Iris pigment epithelial cell (primary cell): ENCODE measurements at regions not wholly inside any gene's neighbourhood (a gene's known extent, or its start where the extent isn't known, plus 50 kb on each side); places are given as distances from the start of the nearest gene placed in this dataset.
"Not testable (repeated sequence)": the region's sequence is repeated elsewhere in the genome, so short reads cannot be mapped to it uniquely, and the experiment has no call there.

ENCODE experiments used
- DNase-seq: peaks from one replicate; pipeline ENCODE4 v3.0.0-alpha.2; 2011; ENCODE audit warnings: low read depth

DNA sequence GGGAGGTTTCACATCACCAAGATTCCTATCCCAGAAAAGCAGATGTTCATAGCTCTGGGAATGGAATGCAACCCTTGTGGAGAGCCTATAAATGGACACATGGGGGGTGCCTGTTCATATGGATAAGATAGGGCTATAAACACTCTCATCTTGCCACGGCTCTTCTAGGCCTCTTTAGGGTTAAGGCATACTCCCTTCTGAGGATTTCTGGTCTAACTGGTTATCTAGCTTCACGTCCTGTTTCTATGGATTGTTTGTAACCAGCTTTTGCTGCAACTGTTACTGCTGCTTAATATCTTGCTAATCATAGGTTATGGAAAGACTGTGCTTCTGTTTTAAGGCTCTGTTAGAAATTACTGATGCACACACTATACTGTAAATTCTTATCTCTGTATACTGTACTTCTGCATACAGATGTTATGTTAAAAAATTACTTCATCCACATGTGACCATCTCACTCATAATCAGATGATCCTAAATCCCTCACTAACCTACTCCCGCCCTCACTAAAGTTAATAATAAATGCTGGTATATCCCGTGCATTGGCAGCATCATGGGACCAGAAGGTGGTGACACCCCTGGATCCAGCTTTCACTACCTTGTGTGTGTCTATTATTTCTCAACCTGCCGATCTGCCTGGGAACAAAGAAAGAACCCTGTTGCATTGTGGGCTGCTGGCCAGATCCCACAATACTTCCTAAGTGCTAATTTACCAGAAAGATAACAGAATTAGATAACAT lies 68.7 kb downstream of the PRKAB2 start:
- DNase-seq, result not testable (repeated sequence)

DNA sequence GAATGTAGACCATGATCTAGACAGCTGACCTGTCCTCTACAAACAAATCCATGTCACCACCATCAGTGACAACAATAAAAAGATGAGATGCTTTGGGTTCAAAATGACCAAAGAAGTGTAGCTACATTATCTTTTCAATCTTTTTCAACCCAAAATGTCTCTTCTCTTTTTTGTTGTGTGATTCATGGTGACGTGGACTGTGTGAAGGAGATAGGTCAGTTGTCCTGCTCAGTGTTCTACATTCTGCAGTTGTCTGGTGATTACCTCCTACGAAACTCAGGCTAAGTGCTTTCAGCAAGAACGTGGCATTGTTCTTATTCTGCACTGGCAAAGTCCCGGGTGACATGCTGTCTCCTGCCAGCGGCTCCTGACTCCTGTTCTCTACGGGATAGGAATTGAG lies 73.1 kb downstream of the PRKAB2 start:
- no peak for DNase-seq

DNA sequence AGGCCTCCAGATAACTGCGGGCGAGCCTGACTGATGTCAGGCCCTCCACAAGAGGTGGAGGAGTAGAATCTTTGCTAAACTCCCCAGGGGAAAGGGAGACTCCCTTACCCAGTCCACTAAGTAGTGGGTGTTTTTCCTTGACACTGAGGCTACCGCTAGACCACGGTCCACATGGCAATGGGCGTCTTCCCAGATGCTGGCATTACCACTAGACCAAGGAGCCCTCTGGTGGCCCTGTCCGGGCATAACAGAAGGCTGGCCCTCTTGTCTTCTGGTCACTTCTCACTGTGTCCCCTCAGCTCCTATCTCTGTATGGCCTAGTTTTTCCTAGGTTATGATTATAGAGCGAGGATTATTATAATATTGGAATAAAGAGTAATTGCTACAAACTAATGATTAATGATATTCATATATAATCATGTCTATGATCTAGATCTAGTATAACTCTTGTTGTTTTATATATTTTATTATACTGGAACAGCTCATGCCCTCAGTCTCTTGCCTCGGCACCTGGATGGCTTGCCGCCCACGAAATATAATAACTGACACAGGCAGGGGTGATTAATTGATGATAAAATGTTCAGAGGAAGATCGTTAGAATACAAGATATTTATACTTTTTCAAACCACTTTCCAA lies 73.8 kb downstream of the PRKAB2 start:
- DNase-seq, result not testable (repeated sequence)

DNA sequence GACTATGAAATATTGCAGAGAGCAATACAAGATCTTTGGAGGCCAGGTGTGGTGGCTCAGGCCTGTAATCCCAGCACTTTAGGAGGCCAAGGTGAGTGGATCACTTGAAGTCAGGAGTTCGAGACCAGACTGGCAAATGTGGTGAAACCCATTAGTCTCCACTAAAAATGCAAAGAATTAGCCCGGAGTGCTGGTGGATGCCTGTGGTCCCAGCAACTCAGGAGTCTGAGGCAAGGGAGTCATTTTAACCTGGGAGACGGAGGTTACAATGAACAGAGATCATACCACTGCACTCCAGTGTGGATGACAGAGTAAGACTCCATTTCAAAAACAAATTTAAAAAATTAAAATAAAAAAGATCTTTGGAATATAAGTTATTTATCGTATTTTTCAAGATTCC lies 76.6 kb downstream of the PRKAB2 start:
- no peak for DNase-seq

DNA sequence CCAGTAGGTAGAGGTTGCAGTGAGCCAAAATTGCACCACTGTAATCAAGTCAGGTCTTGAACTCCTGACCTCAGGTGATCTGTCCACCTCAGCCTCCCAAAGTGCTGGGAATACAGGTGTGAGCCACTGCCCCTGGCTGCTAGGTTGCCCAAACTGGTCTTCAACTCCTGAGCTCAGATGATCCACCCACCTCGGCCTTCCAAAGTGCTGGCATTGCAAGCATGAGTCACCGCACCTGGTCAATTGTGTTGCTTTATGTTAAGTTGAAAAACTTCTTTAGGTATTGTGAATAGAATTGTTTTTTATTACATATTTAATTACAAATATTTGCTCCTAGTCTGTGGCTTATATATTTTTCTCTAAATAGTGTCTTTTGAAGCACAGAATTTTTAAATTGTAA lies 80.5 kb downstream of the PRKAB2 start:
- no peak for DNase-seq

DNA sequence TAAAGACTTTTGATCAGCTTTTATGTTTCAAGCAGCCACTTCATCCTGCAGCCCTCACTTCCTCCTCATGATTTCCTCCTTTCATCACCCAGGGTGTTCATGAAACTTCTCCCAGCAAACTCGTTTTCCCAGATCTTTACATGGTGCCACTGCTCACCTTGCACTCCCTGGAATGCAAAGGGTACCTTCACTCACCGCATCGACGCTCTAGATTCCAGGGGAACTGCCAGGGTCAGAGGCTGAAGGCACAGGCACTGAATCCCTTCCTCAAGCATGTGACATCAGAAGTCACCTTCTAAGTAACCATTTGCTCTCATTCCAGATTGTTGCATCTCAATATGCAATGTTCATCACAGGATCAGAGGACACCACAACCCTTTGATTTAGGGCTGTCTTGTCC lies 82.8 kb downstream of the PRKAB2 start:
- no peak for DNase-seq

DNA sequence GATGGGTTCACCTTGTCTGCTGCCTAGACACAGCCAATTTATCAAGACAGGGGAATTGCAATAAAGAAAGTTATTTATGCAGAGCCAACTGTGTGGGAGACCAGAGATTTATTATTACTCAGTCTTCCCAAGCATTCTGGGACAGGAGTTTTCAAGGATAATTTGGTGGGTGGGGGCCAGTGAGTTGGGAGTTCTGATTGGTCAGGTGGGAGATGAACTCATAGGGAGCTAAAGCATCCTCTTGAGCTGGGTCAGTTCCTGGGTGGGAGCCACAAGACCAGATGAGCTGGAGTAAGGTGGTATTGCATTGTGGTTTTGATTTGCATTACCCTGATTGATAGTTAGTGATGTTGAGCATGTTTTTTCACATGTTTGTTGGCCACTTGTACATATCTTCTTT lies 86.1 kb downstream of the PRKAB2 start:
- DNase-seq, result no peak

DNA sequence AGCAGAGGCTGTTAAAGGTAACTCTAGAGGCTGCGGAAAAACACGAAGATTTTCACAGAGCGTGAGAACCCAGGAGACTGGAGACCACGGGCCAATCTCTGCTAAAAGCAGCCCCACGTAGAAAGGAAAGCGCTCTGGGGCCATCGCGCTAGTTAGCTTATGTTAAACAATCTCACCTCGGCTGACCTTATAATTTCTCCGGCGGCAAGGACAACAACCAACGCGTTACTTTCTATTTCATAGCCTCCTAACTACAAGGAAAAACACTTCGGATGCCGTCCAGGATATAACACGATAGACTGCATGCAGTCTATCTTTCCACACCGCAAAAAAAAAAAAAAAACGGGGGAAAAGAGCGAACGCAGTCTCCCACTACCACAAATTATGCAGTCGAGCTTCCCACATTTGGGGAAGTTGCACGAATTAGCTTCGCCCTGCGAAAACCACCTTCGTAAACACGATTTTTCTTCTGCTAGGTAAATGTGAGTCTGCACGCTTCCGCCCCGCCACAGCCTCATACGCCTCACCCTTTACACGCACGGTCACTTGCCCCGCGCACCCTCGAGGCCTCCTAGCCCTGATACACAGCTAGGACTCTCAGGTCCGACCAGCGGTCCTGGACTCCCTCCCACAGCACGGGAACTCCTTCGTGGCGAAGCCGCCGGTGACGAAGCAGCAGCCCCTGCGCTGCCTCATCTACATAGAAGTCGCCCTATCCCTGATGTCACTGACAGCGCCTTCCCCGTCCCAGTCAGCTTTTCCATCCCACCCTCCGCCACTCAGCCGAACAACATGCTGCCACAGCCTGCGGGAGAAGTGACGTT lies 87.8 kb downstream of the PRKAB2 start:
- DNase-seq, result peak; percentile 89

DNA sequence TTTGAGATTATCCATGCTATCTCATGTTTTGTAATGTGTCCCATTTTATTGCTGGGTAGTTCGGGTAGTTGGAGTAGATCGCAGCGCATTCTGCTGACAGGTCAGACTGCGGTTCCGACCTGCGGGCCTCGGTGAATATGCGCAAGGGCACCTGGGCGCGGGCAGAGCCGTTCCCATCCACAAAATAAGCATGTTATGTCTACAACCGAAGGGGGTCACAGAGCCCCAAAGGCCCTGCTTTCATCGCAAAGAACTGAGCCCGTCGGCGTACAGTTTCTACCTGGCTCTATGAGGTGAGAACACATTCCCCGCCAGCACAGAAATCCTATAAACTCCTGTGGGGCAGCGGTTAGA lies 88.4 kb downstream of the PRKAB2 start:
- DNase-seq, result no peak

DNA sequence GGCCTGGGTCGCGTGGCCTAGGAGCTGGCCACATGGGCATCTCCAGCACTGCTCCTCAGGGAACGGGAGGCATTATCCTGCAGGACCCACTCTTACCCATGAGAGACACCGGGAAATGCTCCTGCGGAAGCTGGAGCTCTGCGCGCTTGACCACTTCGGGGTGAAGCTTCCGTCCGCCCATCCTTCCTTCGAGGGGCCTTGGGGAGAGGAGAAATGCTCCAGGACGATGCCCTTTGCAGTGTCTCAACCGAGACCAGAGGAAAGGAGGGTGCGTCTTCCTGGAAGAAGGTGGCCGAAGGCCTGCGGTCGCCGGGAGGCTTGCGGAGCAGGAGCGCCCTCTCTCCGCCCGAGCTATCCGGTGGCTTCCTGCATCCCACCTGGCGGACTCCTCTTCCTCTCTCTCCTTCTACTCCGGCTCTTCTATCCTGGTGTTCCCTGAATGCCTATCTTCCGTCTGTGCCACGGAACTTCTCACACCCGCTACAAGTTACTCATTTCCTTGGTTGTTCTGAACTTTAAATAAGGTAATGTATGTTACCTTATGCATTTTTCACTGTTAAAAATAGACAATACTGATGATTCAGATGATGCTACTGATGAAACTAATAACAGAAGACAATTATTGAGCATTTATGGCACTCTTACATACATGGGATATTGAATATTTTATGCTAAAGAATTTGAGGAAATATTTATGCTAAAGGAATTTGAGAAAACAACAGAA lies 91.4 kb downstream of the PRKAB2 start:
- DNase-seq, result no peak

DNA sequence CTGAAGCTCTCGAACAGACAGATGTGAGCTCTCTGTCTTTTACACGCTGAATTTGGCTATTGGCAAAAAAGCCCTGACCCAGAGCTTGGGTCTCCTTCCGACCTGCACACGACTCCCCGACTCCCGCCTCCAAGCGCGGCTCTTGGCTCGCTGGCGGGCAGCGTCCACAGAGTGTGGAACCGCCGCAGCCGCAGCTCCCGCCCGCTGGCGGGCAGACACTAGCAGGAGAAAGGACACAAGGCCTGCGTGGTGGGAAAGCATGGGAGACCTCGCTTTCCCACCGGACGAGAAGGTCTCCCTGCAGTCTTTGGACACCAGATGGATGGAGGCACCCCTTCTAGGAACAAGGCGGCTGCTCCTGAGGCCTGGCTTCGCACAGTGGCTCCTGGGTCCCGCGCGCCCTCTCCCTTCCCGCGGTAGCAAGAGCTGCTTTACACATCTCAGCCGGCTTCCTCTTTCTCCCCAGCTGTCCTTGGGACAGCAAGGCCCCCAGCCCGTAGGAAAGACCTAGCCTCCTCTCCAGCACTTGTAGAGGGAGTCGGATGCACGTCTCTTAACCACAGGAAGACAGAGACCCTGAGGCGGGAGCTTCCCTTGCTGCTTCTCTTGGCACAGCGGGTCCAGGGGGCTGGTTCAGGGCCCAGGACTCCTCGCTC lies 92.1 kb downstream of the PRKAB2 start:
- peak; percentile 7 for DNase-seq

DNA sequence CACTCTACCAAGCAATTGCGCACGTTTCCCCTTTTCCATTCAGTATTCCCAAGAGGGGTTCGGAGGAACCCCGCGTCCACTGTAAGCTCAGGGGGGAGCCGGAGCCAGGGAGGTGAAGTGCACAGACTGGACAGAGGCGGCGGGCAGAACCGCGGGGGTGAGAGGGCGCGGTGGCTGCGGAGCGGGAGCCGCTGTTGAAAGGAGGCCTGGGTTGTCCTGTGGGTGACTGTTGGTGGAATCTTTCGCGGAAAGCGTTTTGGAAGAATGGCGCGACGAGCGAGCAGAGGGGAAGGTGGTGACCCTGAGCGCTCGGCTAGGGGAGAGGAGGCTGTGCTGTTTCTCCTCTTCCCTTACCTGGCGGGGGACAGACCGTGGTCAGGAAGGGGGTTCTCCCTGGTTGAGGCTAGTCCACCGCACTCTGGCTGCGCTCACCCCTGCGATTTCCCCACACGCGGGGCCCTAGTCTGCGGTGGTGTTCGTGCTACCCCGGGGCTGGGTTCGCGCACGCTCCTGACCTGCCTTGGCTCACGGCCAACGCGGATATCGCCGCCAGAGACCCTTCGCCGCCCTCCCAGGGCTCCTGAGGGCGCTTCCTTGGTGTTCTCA lies 92.8 kb downstream of the PRKAB2 start:
- no peak for DNase-seq

DNA sequence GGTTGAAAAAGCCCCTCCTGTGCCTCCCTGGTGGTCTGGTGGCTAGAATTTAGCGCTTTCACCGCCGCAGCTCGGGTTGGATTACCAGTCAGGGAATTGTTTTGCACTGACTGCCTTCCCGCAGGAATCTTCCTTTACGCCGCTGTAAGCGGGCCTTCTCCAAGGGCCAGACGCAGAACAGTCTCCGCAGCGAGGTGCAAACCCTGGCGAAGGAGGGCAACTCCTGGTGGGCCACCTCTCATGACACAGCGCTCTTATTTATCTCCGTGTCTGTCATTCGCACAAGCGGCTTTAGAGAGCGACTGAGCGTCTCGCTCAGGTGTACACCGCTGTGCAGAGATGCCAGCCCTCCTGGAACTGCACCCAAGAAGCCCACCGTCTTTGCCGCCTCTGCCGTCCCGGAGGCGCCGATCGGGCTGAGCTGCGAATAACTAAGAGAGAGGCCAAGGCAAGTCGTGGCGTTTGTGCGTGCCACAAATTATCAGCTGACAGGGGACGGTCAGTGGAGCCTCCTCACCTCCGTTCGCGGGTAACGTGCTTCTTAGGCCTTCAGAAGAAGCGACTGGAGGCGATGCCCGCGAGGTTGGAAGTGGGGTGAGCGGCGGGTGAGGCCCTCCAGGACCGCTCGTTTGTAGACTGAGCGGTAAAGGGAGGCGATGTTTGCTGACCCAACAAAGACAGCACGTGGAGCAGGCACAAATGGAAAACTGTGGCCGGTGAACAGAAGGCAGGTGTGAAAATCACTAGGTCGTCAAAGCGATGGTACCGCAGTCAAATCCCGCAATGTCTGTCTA lies 93.5 kb downstream of the PRKAB2 start:
- DNase-seq, result no peak

DNA sequence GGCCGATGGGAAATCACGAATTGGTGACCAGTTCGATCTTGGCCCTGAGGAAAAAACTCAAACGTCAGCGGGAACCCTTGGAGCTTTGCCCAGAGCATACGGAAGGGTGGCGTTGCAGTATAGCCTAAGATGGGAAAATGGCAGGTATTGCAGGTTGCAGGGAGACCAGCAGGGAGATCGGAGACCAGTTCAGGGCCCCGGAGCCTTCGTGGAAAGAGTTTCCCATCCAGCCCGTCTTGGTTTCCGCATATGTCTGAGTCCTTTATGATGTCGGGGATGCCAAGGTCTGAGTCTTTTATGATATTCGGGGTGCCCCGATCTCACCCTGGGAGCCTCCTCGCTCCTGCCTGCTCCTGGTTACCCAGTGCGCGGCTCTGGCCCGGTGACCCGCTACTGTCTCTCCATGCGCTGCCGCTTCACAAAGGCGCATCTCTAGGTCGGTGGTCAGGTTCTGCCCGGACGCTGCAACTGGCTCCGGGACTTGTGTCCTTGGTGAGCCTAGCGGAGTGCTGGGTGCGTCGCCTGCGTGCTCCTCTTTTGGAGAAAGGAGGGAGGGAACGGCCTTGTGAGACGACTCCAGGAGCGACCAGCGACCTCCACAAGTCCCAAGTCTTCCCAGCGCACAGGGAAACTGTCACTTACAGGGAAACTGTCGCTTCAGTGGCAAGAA lies 94.2 kb downstream of the PRKAB2 start:
- DNase-seq, result no peak

DNA sequence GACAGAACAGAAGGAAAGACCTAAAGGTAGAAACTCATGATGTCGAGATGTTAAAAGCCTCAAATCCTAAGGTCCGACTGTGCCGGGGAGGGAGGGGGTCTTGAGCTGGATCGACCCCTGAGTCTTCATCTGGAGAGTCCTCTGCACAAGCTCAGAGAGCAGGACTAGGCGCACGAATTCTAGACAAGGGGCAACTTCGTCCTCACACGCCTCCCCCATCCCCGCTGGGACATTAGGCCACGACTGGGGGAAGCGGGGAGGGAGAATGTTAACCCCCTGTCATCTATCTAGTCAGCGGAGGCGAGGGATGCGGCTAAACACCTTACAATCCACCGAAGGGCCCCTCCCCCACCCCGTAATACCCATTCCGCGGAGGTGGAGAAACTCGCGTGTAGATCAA lies 94.7 kb downstream of the PRKAB2 start:
- no peak for DNase-seq

DNA sequence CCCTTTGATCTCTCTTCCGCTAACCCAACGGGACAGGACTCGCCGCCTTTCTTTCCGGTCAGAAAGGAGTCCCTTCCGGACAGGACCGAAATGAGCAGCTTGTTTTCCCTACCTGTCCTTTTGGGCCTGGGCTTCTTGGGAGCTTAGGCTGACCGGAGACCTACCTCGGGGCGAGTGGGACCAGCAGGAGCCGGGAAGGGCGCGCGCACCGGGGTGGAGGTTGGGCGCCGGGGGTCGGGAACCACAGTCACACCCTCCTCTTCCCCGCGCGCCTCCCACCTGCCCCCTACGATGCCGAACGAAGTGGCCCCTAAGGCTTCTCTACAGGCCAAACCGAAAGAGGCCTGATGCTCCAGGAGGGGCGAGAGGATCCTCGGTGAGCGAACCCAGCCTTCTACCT lies 95.2 kb downstream of the PRKAB2 start:
- no peak for DNase-seq

DNA sequence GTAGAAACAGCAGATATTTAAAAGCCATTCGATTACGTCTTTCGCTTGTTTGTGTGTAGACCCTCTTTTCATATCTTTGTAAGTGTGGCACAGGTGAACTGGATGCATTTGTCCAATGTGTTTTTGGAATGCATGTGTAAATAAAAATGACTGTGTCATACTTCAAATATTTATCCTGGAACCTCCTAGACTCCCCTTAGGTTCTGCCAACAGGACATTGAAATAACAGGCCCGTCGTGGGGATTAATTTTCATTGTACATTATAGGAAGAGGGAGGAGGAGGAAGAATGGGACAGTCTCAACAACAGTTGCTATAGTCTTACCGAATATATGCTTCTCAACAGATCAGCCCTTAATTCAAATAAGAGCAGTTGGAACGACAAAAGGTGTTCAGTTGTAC lies 95.8 kb downstream of the PRKAB2 start:
- DNase-seq, result no peak

DNA sequence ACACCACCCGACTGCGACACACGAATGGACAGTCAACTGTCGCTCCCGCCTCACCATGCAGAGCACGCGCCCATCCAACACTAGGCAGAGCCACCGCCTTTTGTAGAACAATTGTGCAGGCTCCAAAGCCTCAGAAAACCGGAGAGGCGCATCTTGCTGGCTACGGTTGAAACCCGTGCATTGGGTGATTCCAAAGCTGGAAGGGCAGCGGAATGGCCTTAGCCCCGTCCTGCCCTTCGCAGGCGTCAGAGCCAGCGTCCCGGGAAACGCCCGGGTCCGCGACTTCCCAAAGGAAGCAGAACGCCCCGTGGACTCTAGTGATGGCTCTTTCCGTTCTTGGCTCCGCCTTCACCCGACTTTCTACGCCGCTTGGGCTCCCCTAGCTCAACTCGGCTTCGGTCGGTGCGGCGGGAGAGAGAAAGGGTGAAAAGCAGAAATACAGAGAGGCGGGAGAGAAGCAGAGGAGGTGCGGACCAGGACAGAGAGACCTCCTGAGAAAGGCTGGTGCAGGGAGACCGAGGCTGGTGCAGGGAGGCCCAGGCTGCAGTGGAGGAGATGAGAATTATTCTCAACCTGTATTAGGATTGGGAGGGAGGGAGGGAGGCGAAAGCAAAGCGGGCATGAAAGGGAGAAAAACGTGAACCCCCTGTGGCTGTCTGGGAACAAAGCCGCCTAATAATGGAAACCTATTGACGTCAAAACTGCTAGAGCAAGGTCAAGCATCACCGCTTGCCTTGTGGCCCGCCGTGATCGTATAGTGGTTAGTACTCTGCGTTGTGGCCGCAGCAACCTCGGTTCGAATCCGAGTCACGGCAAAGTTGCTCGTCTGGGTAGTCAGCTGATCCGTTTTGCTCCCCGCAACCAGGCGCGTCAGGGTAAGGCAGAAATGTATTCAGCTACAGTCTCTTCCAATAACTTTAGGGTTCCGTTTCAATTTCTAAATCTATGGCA lies 99.5 kb downstream of the PRKAB2 start:
- no peak for DNase-seq

DNA sequence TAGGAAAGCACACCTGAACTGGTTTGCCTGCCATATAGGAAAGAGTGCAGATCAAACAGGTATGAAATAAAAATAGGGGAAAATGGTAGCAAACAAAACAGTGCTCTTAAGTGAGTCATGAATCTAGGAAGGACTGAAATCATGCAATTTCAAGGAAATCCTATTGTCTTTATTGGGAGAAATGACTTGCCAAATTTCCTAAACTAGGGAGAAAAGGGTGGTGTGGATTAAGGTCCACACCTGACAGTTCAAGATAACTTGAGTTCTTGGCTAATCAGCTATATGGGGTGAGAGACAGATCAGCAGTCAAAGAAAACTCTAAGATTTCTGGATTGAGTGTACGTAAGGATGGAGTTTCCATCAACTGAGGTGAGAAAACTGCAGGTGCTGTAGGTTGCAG lies 101.1 kb downstream of the PRKAB2 start:
- DNase-seq, result no peak
